Ovary (tissue), 7 donors: ENCODE measurements at regions not wholly inside any gene's neighbourhood (a gene's known extent, or its start where the extent isn't known, plus 50 kb on each side); places are given as distances from the start of the nearest gene placed in this dataset.

Experiments used
- DNase-seq, 5 donors: peaks; one replicate each; pipeline ENCODE4 v3.0.0-alpha.2; 2019 to 2020
- H3K27ac ChIP-seq, 2 donors: fragments of 200-600 bp; one replicate each; pipeline versions ENCODE4 v1.5.1 to v1.8.0; 2019 to 2022
- H3K27me3 ChIP-seq: fragments of 200-600 bp; one replicate; pipeline ENCODE4 v1.8.0; 2022
- H3K36me3 ChIP-seq: fragments of 200-600 bp; sonication (generic); one replicate; pipeline ENCODE4 v1.5.1; 2019
- H3K4me1 ChIP-seq: one replicate; pipeline ENCODE4 v1.8.1; 2013; ENCODE audit warnings: mild to moderate bottlenecking, moderate library complexity; ENCODE audit not compliant: insufficient read depth
- H3K4me3 ChIP-seq: fragments of 200-600 bp; sonication (generic); one replicate; pipeline ENCODE4 v1.5.1; 2017
- H3K9me3 ChIP-seq, 2 donors: fragments of 200-600 bp in 1 of 2; sonication (generic) in 1 of 2; one replicate each; pipeline versions ENCODE4 v1.5.1 to v1.8.1; 2013 to 2019; ENCODE audit warnings: mild to moderate bottlenecking in 1 of 2, moderate library complexity in 1 of 2
- CTCF ChIP-seq, 3 donors: fragments of 450-650 bp in 2 of 3; fragments of 200-600 bp in 1 of 3; IDR thresholded peaks; one replicate each; pipeline versions ENCODE4 v1.5.1 to v1.8.0; 2016 to 2022; ENCODE audit warnings: antibody characterized with exemption in 3 of 3, mild to moderate bottlenecking in 1 of 3
- EP300 ChIP-seq: sonication (generic); formaldehyde crosslinking; IDR thresholded peaks from one replicate; pipeline ENCODE4 v1.6.1; 2017; ENCODE audit warnings: antibody characterized with exemption
- POLR2A ChIP-seq: fragments of 450-650 bp; IDR thresholded peaks from one replicate; pipeline ENCODE4 v1.6.1; 2017; ENCODE audit warnings: antibody characterized with exemption, mild to moderate bottlenecking, moderate library complexity
- WGBS, 3 donors: extraction: QIAGEN DNeasy Blood & Tissue Kit in 1 of 3; methylation state at CpG; one replicate each; pipeline versions ENCODE4 v1.1.5 to v1.1.7; 2013 to 2017; 5-methylcytosine and 5-hydroxymethylcytosine counted together
- intact Hi-C, 4 donors: fragments of 100-400 bp; cut with DNase I; formaldehyde crosslinking; loops; one replicate each; pipeline versions ENCODE4 v1.11.0 to v1.15.1; 2022 to 2023
- donor health status: DM: no; HTN: no; CAD: no; lungs with moderate emphysema.
- donor health status: DM: no; HTN: no; CAD: no.
- donor health status: Bipolar disorder and iron deficiency.
- donor health status: DM: no; HTN: no; CAD: no.
- donor health status: DM: yes; HTN: yes; CAD: no.

- Histone ChIP-seq H3K4me3 (no peak overlapping the region), H3K36me3 (no peaks in the 10 kb centered on the region), H3K9me3 (no peaks in the 10 kb centered on the region), H3K27ac (no peak overlapping the region), H3K4me1 (no peaks in the 10 kb centered on the region), H3K27me3 (no peaks in the 10 kb centered on the region)
- 86 to 90% (median 89%) methylated on average over 4 of the region's 4 CpGs for WGBS, 3 donors
- DNase-seq: no peak
- TF ChIP-seq POLR2A (no peak), CTCF (IDR thresholded peaks at IDR 0.05) (no peak), EP300 (no peak)
- intact Hi-C loops: no loop called here
These were observed 223.5 kb upstream of the TTC14 start for GRCh38 chr3:180378496-180378895.

GRCh38 chr3:180382638-180383180 is 219.3 kb upstream of the TTC14 start:
- no peaks in the 10 kb centered on the region for H3K4me1 ChIP-seq
- H3K9me3 ChIP-seq: no peaks in the 10 kb centered on the region
- TF ChIP-seq POLR2A (no peak), CTCF (IDR thresholded peaks at IDR 0.05) (no peak), EP300 (no peak)
- no peak overlapping the region for H3K4me3 ChIP-seq
- no peaks in the 10 kb centered on the region for H3K27me3 ChIP-seq
- H3K27ac ChIP-seq: no peak overlapping the region
- intact Hi-C loops: no loop called here
- WGBS, 3 donors: 75 to 93% (median 92%) methylated on average over 2 of the region's 2 CpGs
- no peaks in the 10 kb centered on the region for H3K36me3 ChIP-seq
- no peak for DNase-seq

GRCh38 chr3:180383332-180384020 is 218.5 kb upstream of the TTC14 start:
- Histone ChIP-seq H3K4me3 (no peak overlapping the region), H3K9me3 (no peaks in the 10 kb centered on the region), H3K27me3 (no peaks in the 10 kb centered on the region), H3K4me1 (no peaks in the 10 kb centered on the region), H3K36me3 (no peaks in the 10 kb centered on the region), H3K27ac (no peak overlapping the region)
- intact Hi-C loops: no loop called here
- WGBS, 3 donors: 89 to 94% (median 93%) methylated on average over 2 of the region's 2 CpGs
- no peak for TF ChIP-seq POLR2A
- no peak for TF ChIP-seq EP300
- no peak for TF ChIP-seq CTCF (IDR thresholded peaks at IDR 0.05)
- no peak for DNase-seq

GRCh38 chr3:180390313-180390712 is 211.7 kb upstream of the TTC14 start:
- intact Hi-C loops: no loop called here
- Histone ChIP-seq H3K4me1 (no peaks in the 10 kb centered on the region), H3K4me3 (no peak overlapping the region), H3K27me3 (no peaks in the 10 kb centered on the region), H3K9me3 (no peaks in the 10 kb centered on the region), H3K27ac (no peak overlapping the region), H3K36me3 (no peaks in the 10 kb centered on the region)
- no peak for TF ChIP-seq EP300
- TF ChIP-seq POLR2A: no peak
- no peak for TF ChIP-seq CTCF (IDR thresholded peaks at IDR 0.05)
- no peak for DNase-seq
